HG03025 (cell line): ENCODE measurements at regions not wholly inside any gene's neighbourhood (a gene's known extent, or its start where the extent isn't known, plus 50 kb on each side); places are given as distances from the start of the nearest gene placed in this dataset.
"Not testable (repeated sequence)": the region's sequence is repeated elsewhere in the genome, so short reads cannot be mapped to it uniquely, and the experiment has no call there.

Source experiments
- ATAC-seq: cut with Tn5 transposase; IDR thresholded peaks from one replicate; pipeline ENCODE4 v1.9.1; 2021; ENCODE audit warnings: mild to moderate bottlenecking, moderate library complexity; ENCODE audit not compliant: unreplicated experiment, low FRiP score

- ATAC-seq: no peak
Observed at GRCh38 chr5:62184444-62184843, 121.6 kb upstream of the KIF2A start.

GRCh38 chr5:62190173-62190572 lies 115.8 kb upstream of the KIF2A start:
- no peak for ATAC-seq

- no peak for ATAC-seq
Observed at GRCh38 chr5:62190931-62191330, 115.1 kb upstream of the KIF2A start.

- ATAC-seq: no peak
Observed at GRCh38 chr5:62192958-62193357, 113.0 kb upstream of the KIF2A start.

- ATAC-seq: not testable (repeated sequence)
Observed at GRCh38 chr5:62196532-62196931, 109.5 kb upstream of the KIF2A start.

- no peak for ATAC-seq
Observed at GRCh38 chr5:62197697-62198096, 108.3 kb upstream of the KIF2A start.

GRCh38 chr5:62198421-62198820 lies 107.6 kb upstream of the KIF2A start:
- ATAC-seq: no peak

GRCh38 chr5:62199792-62200716 lies 106.0 kb upstream of the KIF2A start:
- no peak for ATAC-seq

- ATAC-seq: no peak
Observed at GRCh38 chr5:62206150-62206829, 99.7 kb upstream of the KIF2A start.

- ATAC-seq: no peak
Observed at GRCh38 chr5:62208218-62208852, 97.7 kb upstream of the KIF2A start.

GRCh38 chr5:62211405-62211804 lies 94.6 kb upstream of the KIF2A start:
- no peak for ATAC-seq

- ATAC-seq: no peak
Observed at GRCh38 chr5:62212648-62213047, 93.4 kb upstream of the KIF2A start.

- ATAC-seq: no peak
Observed at GRCh38 chr5:62214701-62215100, 91.3 kb upstream of the KIF2A start.

- ATAC-seq: not testable (repeated sequence)
Observed at GRCh38 chr5:62216603-62217002, 89.4 kb upstream of the KIF2A start.

GRCh38 chr5:62217095-62217494 lies 88.9 kb upstream of the KIF2A start:
- ATAC-seq: not testable (repeated sequence)

- not testable (repeated sequence) for ATAC-seq
Observed at GRCh38 chr5:62218860-62219259, 87.1 kb upstream of the KIF2A start.

GRCh38 chr5:62221881-62222280 lies 84.1 kb upstream of the KIF2A start:
- not testable (repeated sequence) for ATAC-seq

- ATAC-seq: not testable (repeated sequence)
Observed at GRCh38 chr5:62222305-62222704, 83.7 kb upstream of the KIF2A start.

- peak; percentile 94 for ATAC-seq
Observed at GRCh38 chr5:62223312-62223670, 82.7 kb upstream of the KIF2A start.

GRCh38 chr5:62224987-62225601 lies 80.9 kb upstream of the KIF2A start:
- not testable (repeated sequence) for ATAC-seq

- ATAC-seq: not testable (repeated sequence)
Observed at GRCh38 chr5:62230876-62231388, 75.1 kb upstream of the KIF2A start.
